Fibroblast of the aortic adventitia (primary cell): ENCODE measurements at regions not wholly inside any gene's neighbourhood (a gene's known extent, or its start where the extent isn't known, plus 50 kb on each side); places are given as distances from the start of the nearest gene placed in this dataset.
A peak's percentile ranks its signal among the peaks of the same experiment; 100 is the strongest.

ENCODE experiments used
- DNase-seq: peaks from one replicate; pipeline ENCODE4 v3.0.0-alpha.2; 2010; ENCODE audit warnings: low read depth
- H3K4me3 ChIP-seq: 2 replicates; pipeline ENCODE4 v1.5.1; 2011; ENCODE audit warnings: low read depth, mild to moderate bottlenecking, control low read depth, low read length, moderate library complexity
- TF ChIP-seq, protein P1 (sequence below): IDR thresholded peaks from 2 replicates; pipeline ENCODE4 v1.5.1; 2011; ENCODE audit warnings: mild to moderate bottlenecking, low read length, control low read depth, inconsistent platforms; ENCODE audit not compliant: insufficient read depth

- TF ChIP-seq, protein P1, sequence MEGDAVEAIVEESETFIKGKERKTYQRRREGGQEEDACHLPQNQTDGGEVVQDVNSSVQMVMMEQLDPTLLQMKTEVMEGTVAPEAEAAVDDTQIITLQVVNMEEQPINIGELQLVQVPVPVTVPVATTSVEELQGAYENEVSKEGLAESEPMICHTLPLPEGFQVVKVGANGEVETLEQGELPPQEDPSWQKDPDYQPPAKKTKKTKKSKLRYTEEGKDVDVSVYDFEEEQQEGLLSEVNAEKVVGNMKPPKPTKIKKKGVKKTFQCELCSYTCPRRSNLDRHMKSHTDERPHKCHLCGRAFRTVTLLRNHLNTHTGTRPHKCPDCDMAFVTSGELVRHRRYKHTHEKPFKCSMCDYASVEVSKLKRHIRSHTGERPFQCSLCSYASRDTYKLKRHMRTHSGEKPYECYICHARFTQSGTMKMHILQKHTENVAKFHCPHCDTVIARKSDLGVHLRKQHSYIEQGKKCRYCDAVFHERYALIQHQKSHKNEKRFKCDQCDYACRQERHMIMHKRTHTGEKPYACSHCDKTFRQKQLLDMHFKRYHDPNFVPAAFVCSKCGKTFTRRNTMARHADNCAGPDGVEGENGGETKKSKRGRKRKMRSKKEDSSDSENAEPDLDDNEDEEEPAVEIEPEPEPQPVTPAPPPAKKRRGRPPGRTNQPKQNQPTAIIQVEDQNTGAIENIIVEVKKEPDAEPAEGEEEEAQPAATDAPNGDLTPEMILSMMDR, result no peak
- H3K4me3 ChIP-seq, result no peak overlapping the region
Observed at GRCh38 chr11:80610516-80610915, 1169.7 kb upstream of the TENM4 start.

GRCh38 chr11:80603472-80603871 is 1162.6 kb upstream of the TENM4 start:
- TF ChIP-seq, protein P1, result no peak
- DNase-seq, result no peak
- H3K4me3 ChIP-seq, result no peak overlapping the region

More at GRCh38 chr11:80610516-80610915, 1169.7 kb upstream of the TENM4 start:
- DNase-seq, result no peak

DNA sequence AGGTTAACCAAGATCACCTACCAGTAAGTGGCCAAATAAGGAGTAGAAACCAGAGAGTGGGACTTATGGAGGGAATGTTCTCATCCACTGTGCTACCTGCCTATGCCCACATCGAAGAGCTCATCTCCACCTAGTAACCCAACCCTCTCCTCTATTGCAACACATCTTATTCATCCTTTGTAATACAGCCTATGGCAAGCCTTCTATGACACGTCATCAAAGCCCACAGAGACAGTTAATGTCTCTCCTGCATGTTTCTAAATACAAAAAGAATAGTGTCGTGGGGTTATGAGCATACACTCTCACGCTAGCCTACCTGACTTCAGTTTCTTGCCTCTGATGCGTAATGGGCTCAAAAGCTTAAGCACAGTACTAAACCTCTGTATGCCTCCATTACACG is 1158.1 kb upstream of the TENM4 start:
- no peak overlapping the region for H3K4me3 ChIP-seq
- DNase-seq, result no peak

DNA sequence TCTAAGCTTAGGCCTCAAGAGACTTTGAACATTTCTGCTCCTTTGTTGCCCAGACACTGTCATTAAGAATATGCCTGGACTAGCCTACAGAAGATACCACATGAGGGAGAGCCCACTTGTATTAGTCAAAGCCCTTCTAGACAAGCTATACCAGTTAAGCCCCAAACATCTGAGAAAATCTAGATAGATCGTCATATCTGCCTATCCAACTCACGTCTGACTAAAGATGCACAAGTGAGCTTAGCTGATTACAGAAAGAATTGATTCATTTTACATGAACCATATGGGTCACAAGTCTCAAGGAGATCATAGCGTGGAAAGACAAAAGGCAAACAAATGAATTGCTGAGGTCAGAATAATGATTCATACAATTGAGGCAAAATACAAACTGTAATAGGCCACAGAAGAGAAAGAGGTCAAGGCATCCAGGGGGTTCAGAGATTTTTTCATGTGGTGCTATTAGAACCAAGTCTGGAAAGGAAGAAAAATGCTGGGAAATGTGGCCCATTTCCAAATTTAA is 1155.5 kb upstream of the TENM4 start:
- DNase-seq, result peak; percentile 55
- TF ChIP-seq, protein P1, result no peak
- H3K4me3 ChIP-seq, result no peak overlapping the region

More for the DNA sequence above, 1158.1 kb upstream of the TENM4 start:
- TF ChIP-seq, protein P1, result no peak

GRCh38 chr11:80595011-80595410 is 1154.2 kb upstream of the TENM4 start:
- TF ChIP-seq, protein P1, result no peak
- DNase-seq, result peak; percentile 91
- H3K4me3 ChIP-seq, result no peak overlapping the region

GRCh38 chr11:80593648-80594374 is 1153.0 kb upstream of the TENM4 start:
- no peak overlapping the region for H3K4me3 ChIP-seq
- DNase-seq, result peak; percentile 83
- TF ChIP-seq, protein P1, result no peak
